CD8-positive, alpha-beta memory T cell (primary cell): ENCODE measurements at regions not wholly inside any gene's neighbourhood (a gene's known extent, or its start where the extent isn't known, plus 50 kb on each side); places are given as distances from the start of the nearest gene placed in this dataset.

Experiments
- CTCF ChIA-PET: fragments of 350-600 bp; sonication (Branson Sonifier 250); formaldehyde crosslinking; loops from one replicate; lab custom pipeline; 2021; ENCODE audit warnings: antibody characterized with exemption; lab: Charles Lee
- POLR2A ChIA-PET: fragments of 350-600 bp; sonication (Branson Sonifier 250); formaldehyde crosslinking; loops from one replicate; lab custom pipeline; 2021; ENCODE audit warnings: antibody characterized with exemption; lab: Charles Lee
- DNase-seq, 5 donors: peaks; one replicate each; pipeline versions ENCODE4 v3.0.0 to v3.0.0-alpha.2; 2020 to 2022; ENCODE audit warnings: mixed read lengths in 1 of 5
- H3K27ac ChIP-seq: one replicate; pipeline ENCODE4 v1.7.0; 2013; ENCODE audit warnings: low read depth, mild to moderate bottlenecking, low read length, moderate library complexity
- H3K27me3 ChIP-seq: 2 replicates; pipeline ENCODE4 v1.7.0; 2013; ENCODE audit warnings: low read length, mild to moderate bottlenecking; ENCODE audit not compliant: insufficient read depth, poor library complexity, severe bottlenecking
- H3K36me3 ChIP-seq: 2 replicates; pipeline ENCODE4 v1.7.0; 2013; ENCODE audit warnings: mild to moderate bottlenecking, low read length, moderate library complexity; ENCODE audit not compliant: insufficient read depth
- H3K4me1 ChIP-seq: 2 replicates; pipeline ENCODE4 v1.7.0; 2013; ENCODE audit warnings: mild to moderate bottlenecking, low read length, moderate library complexity; ENCODE audit not compliant: insufficient read depth
- H3K4me3 ChIP-seq: 2 replicates; pipeline ENCODE4 v1.7.0; 2013; ENCODE audit warnings: mild to moderate bottlenecking, low read length
- H3K9me3 ChIP-seq: 2 replicates; pipeline ENCODE4 v1.7.0; 2013; ENCODE audit warnings: mild to moderate bottlenecking, low read length
- H3K27ac Mint-ChIP-seq, 8 donors: one replicate each; pipeline ENCODE4 v1.8.0; 2020 to 2021; ENCODE audit warnings: mixed read lengths in 8 of 8, mild to moderate bottlenecking in 6 of 8, inconsistent platforms in 3 of 8, moderate library complexity in 3 of 8
- H3K27me3 Mint-ChIP-seq, 2 donors: one replicate each; pipeline ENCODE4 v1.8.0; 2020 to 2021; ENCODE audit warnings: mixed read lengths in 2 of 2, mild to moderate bottlenecking in 1 of 2, moderate library complexity in 1 of 2
- H3K36me3 Mint-ChIP-seq, 3 donors: one replicate each; pipeline ENCODE4 v1.8.0; 2020 to 2021; ENCODE audit warnings: mixed read lengths in 3 of 3, inconsistent platforms in 1 of 3, mild to moderate bottlenecking in 1 of 3
- H3K4me1 Mint-ChIP-seq, 3 donors: one replicate each; pipeline ENCODE4 v1.8.0; 2020 to 2021; ENCODE audit warnings: mixed read lengths in 3 of 3, inconsistent platforms in 1 of 3, mild to moderate bottlenecking in 1 of 3
- H3K4me3 Mint-ChIP-seq, 7 donors: one replicate each; pipeline ENCODE4 v1.8.0; 2020 to 2021; ENCODE audit warnings: mixed read lengths in 7 of 7, mild to moderate bottlenecking in 6 of 7, moderate library complexity in 4 of 7, inconsistent platforms in 2 of 7
- H3K9me3 Mint-ChIP-seq, 5 donors: one replicate each; pipeline ENCODE4 v1.8.0; 2020 to 2022; ENCODE audit warnings: mixed read lengths in 5 of 5, mild to moderate bottlenecking in 3 of 5, moderate library complexity in 2 of 5, inconsistent platforms in 1 of 5

- Histone ChIP-seq H3K27ac (no peak overlapping the region), H3K27me3 (no peaks in the 10 kb centered on the region), H3K4me1 (no peaks in the 10 kb centered on the region), H3K36me3 (no peaks in the 10 kb centered on the region), H3K4me3 (no peak overlapping the region), H3K9me3 (no peaks in the 10 kb centered on the region)
- H3K9me3 Mint-ChIP-seq: peaks cover 1 to 26% (median 6%) of the 10 kb centered on the region in 5 donors
- H3K27me3 Mint-ChIP-seq: no peaks in the 10 kb centered on the region
- CTCF ChIA-PET: no interaction called here
- H3K27ac Mint-ChIP-seq: no peak overlapping the region
- no peak for DNase-seq
- H3K4me1 Mint-ChIP-seq: no peaks in the 10 kb centered on the region
- no peaks in the 10 kb centered on the region for H3K36me3 Mint-ChIP-seq
- POLR2A ChIA-PET: no interaction called here
- H3K4me3 Mint-ChIP-seq: no peak overlapping the region
These were observed 735.9 kb downstream of the NCAM2 start for GRCh38 chr21:21734088-21734487.

- POLR2A ChIA-PET: no interaction called here
- H3K27ac ChIP-seq: no peak overlapping the region
- Mint-ChIP-seq H3K36me3 (no peaks in the 10 kb centered on the region), H3K9me3 (peaks cover 0 to 31% (median 5%) of the 10 kb centered on the region in 5 donors), H3K27me3 (no peaks in the 10 kb centered on the region), H3K4me3 (no peak overlapping the region), H3K4me1 (no peaks in the 10 kb centered on the region), H3K27ac (no peak overlapping the region)
- H3K4me1 ChIP-seq: no peaks in the 10 kb centered on the region
- H3K9me3 ChIP-seq: no peaks in the 10 kb centered on the region
- H3K36me3 ChIP-seq: no peaks in the 10 kb centered on the region
- CTCF ChIA-PET: no interaction called here
- H3K27me3 ChIP-seq: no peaks in the 10 kb centered on the region
- H3K4me3 ChIP-seq: no peak overlapping the region
- no peak for DNase-seq
These were observed 739.0 kb downstream of the NCAM2 start for GRCh38 chr21:21737186-21737585.

- Mint-ChIP-seq H3K9me3 (peaks cover 2 to 33% (median 10%) of the 10 kb centered on the region in 5 donors), H3K36me3 (no peaks in the 10 kb centered on the region), H3K4me3 (no peak overlapping the region), H3K4me1 (no peaks in the 10 kb centered on the region), H3K27ac (no peak overlapping the region), H3K27me3 (no peaks in the 10 kb centered on the region)
- Histone ChIP-seq H3K9me3 (no peaks in the 10 kb centered on the region), H3K27me3 (no peaks in the 10 kb centered on the region), H3K4me1 (no peaks in the 10 kb centered on the region), H3K27ac (no peak overlapping the region), H3K4me3 (no peak overlapping the region), H3K36me3 (no peaks in the 10 kb centered on the region)
- DNase-seq: no peak
- ChIA-PET CTCF (no interaction called here), POLR2A (no interaction called here)
These were observed 742.0 kb downstream of the NCAM2 start for GRCh38 chr21:21740207-21740606.

- no peaks in the 10 kb centered on the region for H3K4me1 Mint-ChIP-seq
- Histone ChIP-seq H3K36me3 (no peaks in the 10 kb centered on the region), H3K27ac (no peak overlapping the region), H3K4me1 (no peaks in the 10 kb centered on the region), H3K27me3 (no peaks in the 10 kb centered on the region), H3K9me3 (no peaks in the 10 kb centered on the region), H3K4me3 (no peak overlapping the region)
- DNase-seq: no peak
- H3K36me3 Mint-ChIP-seq: no peaks in the 10 kb centered on the region
- peaks cover 6 to 21% (median 16%) of the 10 kb centered on the region in 5 donors for H3K9me3 Mint-ChIP-seq
- no peak overlapping the region for H3K4me3 Mint-ChIP-seq
- POLR2A ChIA-PET: no interaction called here
- CTCF ChIA-PET: no interaction called here
- no peak overlapping the region for H3K27ac Mint-ChIP-seq
- H3K27me3 Mint-ChIP-seq: peaks cover 0 to 2% of the 10 kb centered on the region in 2 donors
These were observed 752.1 kb downstream of the NCAM2 start for GRCh38 chr21:21750124-21750825.

GRCh38 chr21:21751286-21751685 lies 753.1 kb downstream of the NCAM2 start:
- H3K27me3 Mint-ChIP-seq: peaks cover 0 to 2% of the 10 kb centered on the region in 2 donors
- H3K36me3 Mint-ChIP-seq: no peaks in the 10 kb centered on the region
- no peak for DNase-seq
- no peaks in the 10 kb centered on the region for H3K4me1 ChIP-seq
- no peak overlapping the region for H3K27ac ChIP-seq
- peaks cover 4 to 20% (median 9%) of the 10 kb centered on the region in 5 donors for H3K9me3 Mint-ChIP-seq
- no peak overlapping the region for H3K4me3 Mint-ChIP-seq
- ChIA-PET CTCF (no interaction called here), POLR2A (no interaction called here)
- H3K9me3 ChIP-seq: no peaks in the 10 kb centered on the region
- H3K4me3 ChIP-seq: no peak overlapping the region
- no peaks in the 10 kb centered on the region for H3K4me1 Mint-ChIP-seq
- H3K27me3 ChIP-seq: no peaks in the 10 kb centered on the region
- H3K27ac Mint-ChIP-seq: no peak overlapping the region
- no peaks in the 10 kb centered on the region for H3K36me3 ChIP-seq

- no peaks in the 10 kb centered on the region for H3K27me3 ChIP-seq
- no peak overlapping the region for H3K27ac Mint-ChIP-seq
- no peak overlapping the region for H3K4me3 Mint-ChIP-seq
- H3K9me3 ChIP-seq: no peaks in the 10 kb centered on the region
- peaks cover 0 to 25% (median 4%) of the 10 kb centered on the region in 5 donors for H3K9me3 Mint-ChIP-seq
- no peak overlapping the region for H3K27ac ChIP-seq
- CTCF ChIA-PET: no interaction called here
- no peaks in the 10 kb centered on the region for H3K4me1 Mint-ChIP-seq
- H3K36me3 Mint-ChIP-seq: no peaks in the 10 kb centered on the region
- H3K27me3 Mint-ChIP-seq: no peaks in the 10 kb centered on the region
- no peak for DNase-seq
- POLR2A ChIA-PET: no interaction called here
- no peaks in the 10 kb centered on the region for H3K36me3 ChIP-seq
- H3K4me1 ChIP-seq: no peaks in the 10 kb centered on the region
- no peak overlapping the region for H3K4me3 ChIP-seq
These were observed 764.6 kb downstream of the NCAM2 start for GRCh38 chr21:21762855-21763254.

GRCh38 chr21:21764281-21764680 lies 766.1 kb downstream of the NCAM2 start:
- H3K36me3 Mint-ChIP-seq: peaks cover 0 to 2% (median 0%) of the 10 kb centered on the region in 3 donors
- POLR2A ChIA-PET: no interaction called here
- no peaks in the 10 kb centered on the region for H3K9me3 ChIP-seq
- no peaks in the 10 kb centered on the region for H3K27me3 Mint-ChIP-seq
- no peaks in the 10 kb centered on the region for H3K4me1 ChIP-seq
- H3K4me3 Mint-ChIP-seq: no peak overlapping the region
- no peaks in the 10 kb centered on the region for H3K27me3 ChIP-seq
- H3K27ac ChIP-seq: no peak overlapping the region
- H3K27ac Mint-ChIP-seq: no peak overlapping the region
- CTCF ChIA-PET: no interaction called here
- DNase-seq: no peak
- H3K9me3 Mint-ChIP-seq: peaks cover 0 to 33% (median 7%) of the 10 kb centered on the region in 5 donors
- H3K36me3 ChIP-seq: no peaks in the 10 kb centered on the region
- H3K4me3 ChIP-seq: no peak overlapping the region
- H3K4me1 Mint-ChIP-seq: no peaks in the 10 kb centered on the region

GRCh38 chr21:21767276-21767675 lies 769.1 kb downstream of the NCAM2 start:
- H3K4me1 ChIP-seq: no peaks in the 10 kb centered on the region
- H3K27me3 ChIP-seq: no peaks in the 10 kb centered on the region
- H3K27me3 Mint-ChIP-seq: no peaks in the 10 kb centered on the region
- no peaks in the 10 kb centered on the region for H3K36me3 ChIP-seq
- peaks cover 0 to 40% (median 6%) of the 10 kb centered on the region in 5 donors for H3K9me3 Mint-ChIP-seq
- H3K27ac Mint-ChIP-seq: no peak overlapping the region
- no peaks in the 10 kb centered on the region for H3K9me3 ChIP-seq
- POLR2A ChIA-PET: no interaction called here
- CTCF ChIA-PET: no interaction called here
- peaks cover 0 to 2% (median 0%) of the 10 kb centered on the region in 3 donors for H3K36me3 Mint-ChIP-seq
- H3K4me3 ChIP-seq: no peak overlapping the region
- no peak overlapping the region for H3K4me3 Mint-ChIP-seq
- no peaks in the 10 kb centered on the region for H3K4me1 Mint-ChIP-seq
- H3K27ac ChIP-seq: no peak overlapping the region
- no peak for DNase-seq
